Upper lobe of right lung (tissue), 1 donor: ENCODE measurements at regions not wholly inside any gene's neighbourhood (a gene's known extent, or its start where the extent isn't known, plus 50 kb on each side); places are given as distances from the start of the nearest gene placed in this dataset.

Experiments
- ATAC-seq: fragments of 200-7000 bp; cut with Tn5 transposase; one replicate; pipeline ENCODE4 v1.9.1; 2020; ENCODE audit warnings: mild to moderate bottlenecking, moderate library complexity
- DNase-seq: peaks from one replicate; pipeline ENCODE4 v3.0.0-alpha.2; 2020
- H3K27ac ChIP-seq: fragments of 200-600 bp; one replicate; pipeline ENCODE4 v1.8.0; 2022
- H3K27me3 ChIP-seq: fragments of 200-600 bp; one replicate; pipeline ENCODE4 v1.8.0; 2022; ENCODE audit warnings: mild to moderate bottlenecking
- H3K36me3 ChIP-seq: fragments of 200-600 bp; one replicate; pipeline ENCODE4 v1.8.0; 2022
- H3K4me1 ChIP-seq: fragments of 200-600 bp; one replicate; pipeline ENCODE4 v1.8.0; 2022
- H3K4me3 ChIP-seq: fragments of 200-600 bp; one replicate; pipeline ENCODE4 v1.8.0; 2022; ENCODE audit warnings: mild to moderate bottlenecking
- H3K9me3 ChIP-seq: fragments of 200-600 bp; one replicate; pipeline ENCODE4 v1.8.0; 2022
- CTCF ChIP-seq: fragments of 200-600 bp; IDR thresholded peaks from one replicate; pipeline ENCODE4 v1.8.0; 2022; ENCODE audit warnings: antibody characterized with exemption
- intact Hi-C: fragments of 100-400 bp; cut with DNase I; formaldehyde crosslinking; loops from one replicate; pipeline ENCODE4 v1.11.0; 2022
- donor health status: DM: no; HTN: yes; CAD: no; lungs with severe emphysema.

GRCh38 chr1:55416164-55416842 is 201.1 kb upstream of the USP24 start:
- Histone ChIP-seq H3K36me3 (no peaks in the 10 kb centered on the region), H3K4me1 (no peaks in the 10 kb centered on the region), H3K27me3 (no peaks in the 10 kb centered on the region), H3K27ac (no peak overlapping the region), H3K9me3 (no peaks in the 10 kb centered on the region), H3K4me3 (no peak overlapping the region)
- TF ChIP-seq CTCF = no peak
- ATAC-seq (no peak), DNase-seq (no peak)
- intact Hi-C loops = no loop called here

GRCh38 chr1:55413286-55413685 is 198.1 kb upstream of the USP24 start:
- no peak overlapping the region for H3K4me3 ChIP-seq
- H3K36me3 ChIP-seq = no peaks in the 10 kb centered on the region
- DNase-seq = no peak
- intact Hi-C loops = no loop called here
- ATAC-seq = no peak
- TF ChIP-seq CTCF = no peak
- no peaks in the 10 kb centered on the region for H3K4me1 ChIP-seq
- no peaks in the 10 kb centered on the region for H3K9me3 ChIP-seq
- H3K27me3 ChIP-seq = no peaks in the 10 kb centered on the region
- no peak overlapping the region for H3K27ac ChIP-seq

GRCh38 chr1:55412060-55412459 is 196.9 kb upstream of the USP24 start:
- intact Hi-C loops = no loop called here
- H3K9me3 ChIP-seq = no peaks in the 10 kb centered on the region
- DNase-seq = no peak

GRCh38 chr1:55402671-55403464 is 187.7 kb upstream of the USP24 start:
- Histone ChIP-seq H3K4me3 (no peak overlapping the region), H3K9me3 (no peaks in the 10 kb centered on the region), H3K27me3 (no peaks in the 10 kb centered on the region), H3K4me1 (no peaks in the 10 kb centered on the region), H3K36me3 (no peaks in the 10 kb centered on the region), H3K27ac (no peak overlapping the region)
- intact Hi-C loops = no loop called here
- TF ChIP-seq CTCF = no peak
- DNase-seq = no peak
- ATAC-seq = no peak

More at GRCh38 chr1:55412060-55412459, 196.9 kb upstream of the USP24 start:
- Histone ChIP-seq H3K36me3 (no peaks in the 10 kb centered on the region), H3K27ac (no peak overlapping the region), H3K4me3 (no peak overlapping the region), H3K27me3 (no peaks in the 10 kb centered on the region), H3K4me1 (no peaks in the 10 kb centered on the region)
- ATAC-seq = no peak
- no peak for TF ChIP-seq CTCF

GRCh38 chr1:55402142-55402541 is 187.0 kb upstream of the USP24 start:
- intact Hi-C loops = no loop called here
- Histone ChIP-seq H3K4me3 (no peak overlapping the region), H3K27me3 (no peaks in the 10 kb centered on the region), H3K27ac (no peak overlapping the region), H3K9me3 (no peaks in the 10 kb centered on the region), H3K36me3 (no peaks in the 10 kb centered on the region), H3K4me1 (no peaks in the 10 kb centered on the region)
- DNase-seq (no peak), ATAC-seq (no peak)
- TF ChIP-seq CTCF = no peak
